ENCODE measurements at regions not wholly inside any gene's neighbourhood (a gene's known extent, or its start where the extent isn't known, plus 50 kb on each side); places are given as distances from the start of the nearest gene placed in this dataset.

DNA sequence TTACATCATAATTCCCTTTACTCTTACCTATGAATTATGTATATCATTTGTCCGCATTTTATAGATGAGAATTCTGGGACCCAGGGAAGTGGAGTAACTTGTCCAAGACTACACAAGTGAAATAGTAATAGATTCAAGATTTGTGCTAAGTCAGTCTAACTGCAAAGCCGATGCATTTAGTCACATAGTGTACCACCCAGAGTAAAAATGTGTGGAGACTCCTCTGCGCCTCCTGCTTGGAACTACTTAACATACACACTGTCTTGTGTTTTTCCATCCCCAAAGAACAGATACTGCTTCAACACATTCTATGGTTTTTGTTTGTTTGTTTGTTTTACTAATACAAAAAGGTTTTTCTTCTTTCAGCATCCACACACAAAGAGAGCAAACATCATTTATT, 729.8 kb downstream of the PRELID2 start (continued):
- TF ChIP-seq, protein P1, sequence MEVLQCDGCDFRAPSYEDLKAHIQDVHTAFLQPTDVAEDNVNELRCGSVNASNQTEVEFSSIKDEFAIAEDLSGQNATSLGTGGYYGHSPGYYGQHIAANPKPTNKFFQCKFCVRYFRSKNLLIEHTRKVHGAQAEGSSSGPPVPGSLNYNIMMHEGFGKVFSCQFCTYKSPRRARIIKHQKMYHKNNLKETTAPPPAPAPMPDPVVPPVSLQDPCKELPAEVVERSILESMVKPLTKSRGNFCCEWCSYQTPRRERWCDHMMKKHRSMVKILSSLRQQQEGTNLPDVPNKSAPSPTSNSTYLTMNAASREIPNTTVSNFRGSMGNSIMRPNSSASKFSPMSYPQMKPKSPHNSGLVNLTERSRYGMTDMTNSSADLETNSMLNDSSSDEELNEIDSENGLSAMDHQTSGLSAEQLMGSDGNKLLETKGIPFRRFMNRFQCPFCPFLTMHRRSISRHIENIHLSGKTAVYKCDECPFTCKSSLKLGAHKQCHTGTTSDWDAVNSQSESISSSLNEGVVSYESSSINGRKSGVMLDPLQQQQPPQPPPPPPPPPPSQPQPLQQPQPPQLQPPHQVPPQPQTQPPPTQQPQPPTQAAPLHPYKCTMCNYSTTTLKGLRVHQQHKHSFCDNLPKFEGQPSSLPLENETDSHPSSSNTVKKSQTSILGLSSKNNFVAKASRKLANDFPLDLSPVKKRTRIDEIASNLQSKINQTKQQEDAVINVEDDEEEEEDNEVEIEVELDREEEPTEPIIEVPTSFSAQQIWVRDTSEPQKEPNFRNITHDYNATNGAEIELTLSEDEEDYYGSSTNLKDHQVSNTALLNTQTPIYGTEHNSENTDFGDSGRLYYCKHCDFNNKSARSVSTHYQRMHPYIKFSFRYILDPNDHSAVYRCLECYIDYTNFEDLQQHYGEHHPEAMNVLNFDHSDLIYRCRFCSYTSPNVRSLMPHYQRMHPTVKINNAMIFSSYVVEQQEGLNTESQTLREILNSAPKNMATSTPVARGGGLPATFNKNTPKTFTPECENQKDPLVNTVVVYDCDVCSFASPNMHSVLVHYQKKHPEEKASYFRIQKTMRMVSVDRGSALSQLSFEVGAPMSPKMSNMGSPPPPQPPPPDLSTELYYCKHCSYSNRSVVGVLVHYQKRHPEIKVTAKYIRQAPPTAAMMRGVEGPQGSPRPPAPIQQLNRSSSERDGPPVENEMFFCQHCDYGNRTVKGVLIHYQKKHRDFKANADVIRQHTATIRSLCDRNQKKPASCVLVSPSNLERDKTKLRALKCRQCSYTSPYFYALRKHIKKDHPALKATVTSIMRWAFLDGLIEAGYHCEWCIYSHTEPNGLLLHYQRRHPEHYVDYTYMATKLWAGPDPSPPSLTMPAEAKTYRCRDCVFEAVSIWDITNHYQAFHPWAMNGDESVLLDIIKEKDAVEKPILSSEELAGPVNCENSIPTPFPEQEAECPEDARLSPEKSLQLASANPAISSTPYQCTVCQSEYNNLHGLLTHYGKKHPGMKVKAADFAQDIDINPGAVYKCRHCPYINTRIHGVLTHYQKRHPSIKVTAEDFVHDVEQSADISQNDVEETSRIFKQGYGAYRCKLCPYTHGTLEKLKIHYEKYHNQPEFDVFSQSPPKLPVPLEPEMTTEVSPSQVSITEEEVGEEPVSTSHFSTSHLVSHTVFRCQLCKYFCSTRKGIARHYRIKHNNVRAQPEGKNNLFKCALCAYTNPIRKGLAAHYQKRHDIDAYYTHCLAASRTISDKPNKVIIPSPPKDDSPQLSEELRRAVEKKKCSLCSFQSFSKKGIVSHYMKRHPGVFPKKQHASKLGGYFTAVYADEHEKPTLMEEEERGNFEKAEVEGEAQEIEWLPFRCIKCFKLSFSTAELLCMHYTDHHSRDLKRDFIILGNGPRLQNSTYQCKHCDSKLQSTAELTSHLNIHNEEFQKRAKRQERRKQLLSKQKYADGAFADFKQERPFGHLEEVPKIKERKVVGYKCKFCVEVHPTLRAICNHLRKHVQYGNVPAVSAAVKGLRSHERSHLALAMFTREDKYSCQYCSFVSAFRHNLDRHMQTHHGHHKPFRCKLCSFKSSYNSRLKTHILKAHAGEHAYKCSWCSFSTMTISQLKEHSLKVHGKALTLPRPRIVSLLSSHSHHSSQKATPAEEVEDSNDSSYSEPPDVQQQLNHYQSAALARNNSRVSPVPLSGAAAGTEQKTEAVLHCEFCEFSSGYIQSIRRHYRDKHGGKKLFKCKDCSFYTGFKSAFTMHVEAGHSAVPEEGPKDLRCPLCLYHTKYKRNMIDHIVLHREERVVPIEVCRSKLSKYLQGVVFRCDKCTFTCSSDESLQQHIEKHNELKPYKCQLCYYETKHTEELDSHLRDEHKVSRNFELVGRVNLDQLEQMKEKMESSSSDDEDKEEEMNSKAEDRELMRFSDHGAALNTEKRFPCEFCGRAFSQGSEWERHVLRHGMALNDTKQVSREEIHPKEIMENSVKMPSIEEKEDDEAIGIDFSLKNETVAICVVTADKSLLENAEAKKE (CRISPR knock-in tag; IDR thresholded peaks at IDR 0.05), result no peak
- no peak for TF ChIP-seq STAT1 (IDR thresholded peaks at IDR 0.05; ENCODE audit: unreplicated experiment)
- TF ChIP-seq, protein P2, sequence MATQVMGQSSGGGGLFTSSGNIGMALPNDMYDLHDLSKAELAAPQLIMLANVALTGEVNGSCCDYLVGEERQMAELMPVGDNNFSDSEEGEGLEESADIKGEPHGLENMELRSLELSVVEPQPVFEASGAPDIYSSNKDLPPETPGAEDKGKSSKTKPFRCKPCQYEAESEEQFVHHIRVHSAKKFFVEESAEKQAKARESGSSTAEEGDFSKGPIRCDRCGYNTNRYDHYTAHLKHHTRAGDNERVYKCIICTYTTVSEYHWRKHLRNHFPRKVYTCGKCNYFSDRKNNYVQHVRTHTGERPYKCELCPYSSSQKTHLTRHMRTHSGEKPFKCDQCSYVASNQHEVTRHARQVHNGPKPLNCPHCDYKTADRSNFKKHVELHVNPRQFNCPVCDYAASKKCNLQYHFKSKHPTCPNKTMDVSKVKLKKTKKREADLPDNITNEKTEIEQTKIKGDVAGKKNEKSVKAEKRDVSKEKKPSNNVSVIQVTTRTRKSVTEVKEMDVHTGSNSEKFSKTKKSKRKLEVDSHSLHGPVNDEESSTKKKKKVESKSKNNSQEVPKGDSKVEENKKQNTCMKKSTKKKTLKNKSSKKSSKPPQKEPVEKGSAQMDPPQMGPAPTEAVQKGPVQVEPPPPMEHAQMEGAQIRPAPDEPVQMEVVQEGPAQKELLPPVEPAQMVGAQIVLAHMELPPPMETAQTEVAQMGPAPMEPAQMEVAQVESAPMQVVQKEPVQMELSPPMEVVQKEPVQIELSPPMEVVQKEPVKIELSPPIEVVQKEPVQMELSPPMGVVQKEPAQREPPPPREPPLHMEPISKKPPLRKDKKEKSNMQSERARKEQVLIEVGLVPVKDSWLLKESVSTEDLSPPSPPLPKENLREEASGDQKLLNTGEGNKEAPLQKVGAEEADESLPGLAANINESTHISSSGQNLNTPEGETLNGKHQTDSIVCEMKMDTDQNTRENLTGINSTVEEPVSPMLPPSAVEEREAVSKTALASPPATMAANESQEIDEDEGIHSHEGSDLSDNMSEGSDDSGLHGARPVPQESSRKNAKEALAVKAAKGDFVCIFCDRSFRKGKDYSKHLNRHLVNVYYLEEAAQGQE (IDR thresholded peaks at IDR 0.05; ENCODE audit: unreplicated experiment), result no peak

DNA sequence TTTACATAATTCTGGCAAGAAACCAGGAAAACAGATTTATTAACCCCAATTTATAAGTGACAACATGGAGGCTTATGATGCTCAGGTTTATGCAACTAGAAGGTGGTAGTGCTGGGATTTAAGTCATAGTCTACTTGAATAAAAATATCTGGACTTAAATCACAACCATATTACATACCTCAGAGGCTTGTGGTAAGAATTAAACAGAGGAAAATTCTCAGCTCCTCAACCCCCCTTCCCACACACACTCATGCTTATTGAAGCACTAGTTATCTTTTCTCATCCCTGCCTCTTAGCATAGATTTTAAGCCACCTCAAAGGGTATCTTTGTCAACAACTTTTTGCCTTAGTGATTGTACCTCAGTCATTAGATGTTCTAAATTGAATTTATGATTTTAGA, 731.0 kb downstream of the PRELID2 start:
- Histone ChIP-seq H3K36me3 (ENCODE audit: insufficient read depth) (no peaks in the 10 kb centered on the region), H3K27ac (ENCODE audit: low read depth) (no peak overlapping the region), H3K27me3 (ENCODE audit: insufficient read depth) (no peaks in the 10 kb centered on the region), H3K4me3 (no peak overlapping the region), H3F3A (replicated peaks; ENCODE audit: low read depth) (no peaks in the 10 kb centered on the region), H3K4me2 (no peak overlapping the region), H3K9me2 (ENCODE audit: insufficient read depth) (peaks cover 12% of the 10 kb centered on the region; the same call in 1 of the 2 replicates), H4K20me1 (replicated peaks; ENCODE audit: insufficient read depth) (no peaks in the 10 kb centered on the region), H2AFZ (no peak overlapping the region), H3K4me1 (ENCODE audit: insufficient read depth) (no peaks in the 10 kb centered on the region), H3K79me2 (replicated peaks; ENCODE audit: insufficient read depth) (no peaks in the 10 kb centered on the region)
- H3K27ac Mint-ChIP-seq, result no peak overlapping the region
- H3K36me3 Mint-ChIP-seq (ENCODE audit: low read depth), result no peaks in the 10 kb centered on the region
- H3K9me3 Mint-ChIP-seq, result no peaks in the 10 kb centered on the region
- H3K4me3 Mint-ChIP-seq, result no peak overlapping the region
- ATAC-seq, result no peak
- DNase-seq (ENCODE audit: low spot score), result no peak
- H3K4me1 Mint-ChIP-seq, result no peaks in the 10 kb centered on the region
- H3K27me3 Mint-ChIP-seq (ENCODE audit: insufficient read depth, low read depth, poor library complexity), result no peaks in the 10 kb centered on the region
- no peak for TF ChIP-seq EZH2 (IDR thresholded peaks at IDR 0.05; ENCODE audit: low read depth, unreplicated experiment)
- no peak for TF ChIP-seq JUNB (IDR thresholded peaks at IDR 0.05; ENCODE audit: unreplicated experiment)
- TF ChIP-seq EZH2phosphoT487 (IDR thresholded peaks at IDR 0.05; ENCODE audit: unreplicated experiment), result no peak
- TF ChIP-seq ZNF114 (CRISPR knock-in tag; IDR thresholded peaks at IDR 0.05), result no peak
- no peak for TF ChIP-seq NANOG (IDR thresholded peaks at IDR 0.05; ENCODE audit: borderline replicate concordance)
- TF ChIP-seq, protein P3, sequence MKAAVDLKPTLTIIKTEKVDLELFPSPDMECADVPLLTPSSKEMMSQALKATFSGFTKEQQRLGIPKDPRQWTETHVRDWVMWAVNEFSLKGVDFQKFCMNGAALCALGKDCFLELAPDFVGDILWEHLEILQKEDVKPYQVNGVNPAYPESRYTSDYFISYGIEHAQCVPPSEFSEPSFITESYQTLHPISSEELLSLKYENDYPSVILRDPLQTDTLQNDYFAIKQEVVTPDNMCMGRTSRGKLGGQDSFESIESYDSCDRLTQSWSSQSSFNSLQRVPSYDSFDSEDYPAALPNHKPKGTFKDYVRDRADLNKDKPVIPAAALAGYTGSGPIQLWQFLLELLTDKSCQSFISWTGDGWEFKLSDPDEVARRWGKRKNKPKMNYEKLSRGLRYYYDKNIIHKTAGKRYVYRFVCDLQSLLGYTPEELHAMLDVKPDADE (IDR thresholded peaks at IDR 0.05), result no peak
- TF ChIP-seq, protein P2 (IDR thresholded peaks at IDR 0.05; ENCODE audit: unreplicated experiment), result no peak

All from GM23338 (cell line).